SK-N-SH treated with all-trans-retinoic acid at 6 μM for 48 hours (cell line): ENCODE measurements at regions not wholly inside any gene's neighbourhood (a gene's known extent, or its start where the extent isn't known, plus 50 kb on each side); places are given as distances from the start of the nearest gene placed in this dataset.

ENCODE experiments used
- ATAC-seq: fragments of 200-7000 bp; cut with Tn5 transposase; 3 replicates; pipeline ENCODE4 v1.9.1; 2020; ENCODE audit warnings: mild to moderate bottlenecking, moderate library complexity
- ARNTL ChIP-seq: fragments of 450-650 bp; formaldehyde crosslinking; IDR thresholded peaks from 2 replicates; pipeline ENCODE4 v1.5.0; 2020; ENCODE audit warnings: low read depth, mild to moderate bottlenecking, moderate library complexity, borderline replicate concordance
- BACH2 ChIP-seq: fragments of 250-450 bp; sonication (Bioruptor Pico); IDR thresholded peaks from 2 replicates; pipeline ENCODE4 v1.9.0; 2021; ENCODE audit warnings: mild to moderate bottlenecking, borderline replicate concordance
- CREB5 ChIP-seq: fragments of 250-450 bp; sonication (Bioruptor Pico); IDR thresholded peaks from 2 replicates; pipeline ENCODE4 v1.5.1; 2020; ENCODE audit warnings: low read depth, mild to moderate bottlenecking, moderate library complexity
- CSDC2 ChIP-seq: fragments of 250-450 bp; sonication (Bioruptor Pico); IDR thresholded peaks from 2 replicates; pipeline ENCODE4 v1.5.0; 2020; ENCODE audit warnings: mild to moderate bottlenecking, moderate library complexity
- ESRRG ChIP-seq: fragments of 250-450 bp; sonication (Bioruptor Pico); IDR thresholded peaks from 2 replicates; pipeline ENCODE4 v1.6.1; 2021; ENCODE audit warnings: mild to moderate bottlenecking
- GLIS3 ChIP-seq: fragments of 250-450 bp; sonication (Bioruptor Pico); IDR thresholded peaks from 2 replicates; pipeline ENCODE4 v1.5.0; 2020; ENCODE audit warnings: mild to moderate bottlenecking, moderate library complexity
- ISL1 ChIP-seq: fragments of 250-450 bp; sonication (Bioruptor Pico); IDR thresholded peaks from 2 replicates; pipeline ENCODE4 v2.1.2; 2022; ENCODE audit warnings: mild to moderate bottlenecking, moderate library complexity
- OSR1 ChIP-seq: fragments of 250-450 bp; sonication (Bioruptor Pico); IDR thresholded peaks from 2 replicates; pipeline ENCODE4 v1.8.0; 2022; ENCODE audit warnings: moderate library complexity, mild to moderate bottlenecking, inconsistent platforms
- PATZ1 ChIP-seq: fragments of 250-450 bp; sonication (Bioruptor Pico); IDR thresholded peaks from 2 replicates; pipeline ENCODE4 v1.8.0; 2020; ENCODE audit warnings: mild to moderate bottlenecking, moderate library complexity, borderline replicate concordance
- POU6F1 ChIP-seq: fragments of 250-450 bp; sonication (Bioruptor Pico); IDR thresholded peaks from 2 replicates; pipeline ENCODE4 v1.8.0; 2021; ENCODE audit warnings: low read depth, mild to moderate bottlenecking, moderate library complexity, borderline replicate concordance
- PPARA ChIP-seq: fragments of 250-450 bp; sonication (Bioruptor Pico); IDR thresholded peaks from 2 replicates; pipeline ENCODE4 v1.5.0; 2020; ENCODE audit warnings: mild to moderate bottlenecking, borderline replicate concordance
- RARB ChIP-seq: fragments of 250-450 bp; sonication (Bioruptor Pico); IDR thresholded peaks from 2 replicates; pipeline ENCODE4 v1.8.0; 2021; ENCODE audit warnings: mild to moderate bottlenecking, moderate library complexity
- TCF4 ChIP-seq: fragments of 250-450 bp; sonication (Bioruptor Pico); IDR thresholded peaks from 2 replicates; pipeline ENCODE4 v1.8.0; 2021; ENCODE audit warnings: mild to moderate bottlenecking, moderate library complexity, borderline replicate concordance
- TOX ChIP-seq: fragments of 250-450 bp; sonication (Bioruptor Pico); IDR thresholded peaks from 2 replicates; pipeline ENCODE4 v1.8.0; 2021; ENCODE audit warnings: mild to moderate bottlenecking, moderate library complexity, borderline replicate concordance
- TSHZ2 ChIP-seq: fragments of 250-450 bp; sonication (Bioruptor Pico); IDR thresholded peaks from 2 replicates; pipeline ENCODE4 v1.5.0; 2020; ENCODE audit warnings: mild to moderate bottlenecking, moderate library complexity
- ZC3H10 ChIP-seq: fragments of 250-450 bp; sonication (Bioruptor Pico); IDR thresholded peaks from 2 replicates; pipeline ENCODE4 v1.5.1; 2021; ENCODE audit warnings: mild to moderate bottlenecking, moderate library complexity
- ZFP30 ChIP-seq: fragments of 450-650 bp; formaldehyde crosslinking; IDR thresholded peaks from 2 replicates; pipeline ENCODE4 v1.5.0; 2022; ENCODE audit warnings: mild to moderate bottlenecking, moderate library complexity
- ZNF565 ChIP-seq: fragments of 450-650 bp; formaldehyde crosslinking; conservative IDR thresholded peaks from 2 replicates; pipeline ENCODE4 v1.5.0; 2020; ENCODE audit warnings: low read depth, mild to moderate bottlenecking, moderate library complexity
- ZNF70 ChIP-seq: fragments of 450-650 bp; formaldehyde crosslinking; IDR thresholded peaks from 2 replicates; pipeline ENCODE4 v1.5.0; 2020; ENCODE audit warnings: mild to moderate bottlenecking, moderate library complexity
- ZNF8 ChIP-seq: fragments of 450-650 bp; formaldehyde crosslinking; IDR thresholded peaks from 2 replicates; pipeline ENCODE4 v1.5.0; 2020; ENCODE audit warnings: mild to moderate bottlenecking, moderate library complexity

- 0 out of 2 replicates have a peak, but pooled peaks have one; percentile 13 for TF ChIP-seq ISL1 (CRISPR knock-in tag)
- no peak for TF ChIP-seq RARB (CRISPR knock-in tag)
- ATAC-seq: no peak
These were observed 187.0 kb upstream of the CYRIA start for GRCh38 chr2:16852651-16853050.

- ATAC-seq: no peak
- TF ChIP-seq ZFP30 (CRISPR knock-in tag) (no peak), ISL1 (CRISPR knock-in tag) (peak; percentile 22; the same call in 1 of the 2 replicates), BACH2 (CRISPR knock-in tag) (no peak)
These were observed 185.5 kb upstream of the CYRIA start for GRCh38 chr2:16851126-16851525.

- TF ChIP-seq TCF4: no peak
- no peak for TF ChIP-seq ISL1 (CRISPR knock-in tag)
- TF ChIP-seq ESRRG: no peak
- ATAC-seq: no peak
These were observed 175.0 kb upstream of the CYRIA start for GRCh38 chr2:16840496-16841172.

- TF ChIP-seq ARNTL (CRISPR knock-in tag): no peak
- no peak for TF ChIP-seq ISL1 (CRISPR knock-in tag)
- TF ChIP-seq OSR1 (CRISPR knock-in tag): no peak
- TF ChIP-seq PPARA (CRISPR knock-in tag): no peak
- TF ChIP-seq ZNF70 (CRISPR knock-in tag): no peak
- no peak for TF ChIP-seq ESRRG
- no peak for TF ChIP-seq GLIS3 (CRISPR knock-in tag)
- no peak for TF ChIP-seq TSHZ2
- no peak for TF ChIP-seq TOX
- TF ChIP-seq RARB (CRISPR knock-in tag): no peak
- no peak for ATAC-seq
These were observed 167.3 kb upstream of the CYRIA start for GRCh38 chr2:16832910-16833309.

GRCh38 chr2:16828828-16829160, 163.2 kb upstream of the CYRIA start:
- TF ChIP-seq CREB5: no peak
- no peak for TF ChIP-seq RARB (CRISPR knock-in tag)
- TF ChIP-seq POU6F1 (CRISPR knock-in tag): no peak
- TF ChIP-seq OSR1 (CRISPR knock-in tag): no peak
- TF ChIP-seq ZNF70 (CRISPR knock-in tag): no peak
- TF ChIP-seq ESRRG: no peak
- no peak for TF ChIP-seq ZFP30 (CRISPR knock-in tag)
- no peak for TF ChIP-seq ZNF8 (CRISPR knock-in tag)
- TF ChIP-seq BACH2 (CRISPR knock-in tag): no peak
- ATAC-seq: no peak

- no peak for ATAC-seq
- TF ChIP-seq PATZ1 (CRISPR knock-in tag): no peak
- no peak for TF ChIP-seq RARB (CRISPR knock-in tag)
- TF ChIP-seq ZNF565 (CRISPR knock-in tag): no peak
- TF ChIP-seq PPARA (CRISPR knock-in tag): no peak
- TF ChIP-seq ZC3H10: no peak
- no peak for TF ChIP-seq CREB5
- TF ChIP-seq CSDC2 (CRISPR knock-in tag): no peak
- TF ChIP-seq POU6F1 (CRISPR knock-in tag): no peak
- no peak for TF ChIP-seq ZNF70 (CRISPR knock-in tag)
- no peak for TF ChIP-seq ZFP30 (CRISPR knock-in tag)
- TF ChIP-seq ARNTL (CRISPR knock-in tag): no peak
- TF ChIP-seq BACH2 (CRISPR knock-in tag): no peak
- TF ChIP-seq OSR1 (CRISPR knock-in tag): no peak
These were observed 162.6 kb upstream of the CYRIA start for GRCh38 chr2:16828044-16828827.
